ENCODE measurements at regions not wholly inside any gene's neighbourhood (a gene's known extent, or its start where the extent isn't known, plus 50 kb on each side); places are given as distances from the start of the nearest gene placed in this dataset.

GRCh38 chr1:209023790-209024189 lies 559.7 kb upstream of the CAMK1G start:
- H3K9me3 ChIP-seq = no peaks in the 10 kb centered on the region
- H3K27me3 ChIP-seq = no peaks in the 10 kb centered on the region
- H3K27ac ChIP-seq = peak overlapping the region in 2 of 4 donors; percentile 15 to 43
- DNase-seq = no peak
- H3K4me3 ChIP-seq = no peak overlapping the region
- TF ChIP-seq POLR2A (IDR thresholded peaks at IDR 0.05) (no peak), CTCF (IDR thresholded peaks at IDR 0.05) (no peak), EP300 (IDR thresholded peaks at IDR 0.05; ENCODE audit: low read depth) (no peak), POLR2AphosphoS5 (IDR thresholded peaks at IDR 0.05) (no peak)
- 66 to 72% methylated on average over 2 of the region's 2 CpGs for WGBS, 2 donors (ENCODE audit: low coverage in 1 of 2)
- in situ Hi-C loops (cut with MboI; ENCODE audit: low pct_ligation_motif_present in 1 of 4, low pct_unique_long_range_greater_than_20kb in 1 of 4, low sequenced_read_pairs in 3 of 4) = no loop called here
- intact Hi-C loops (cut with DNase I; ENCODE audit: low total_unique reads) = loop anchor here (10.0 kb wide), 1 partner anchor 1019 kb away; no protein-coding TSS in a partner anchor
- peaks cover 0 to 8% (median 3%) of the 10 kb centered on the region in 4 donors for H3K4me1 ChIP-seq
- H3K36me3 ChIP-seq = no peaks in the 10 kb centered on the region

- DNase-seq = no peak
- H3K9me3 ChIP-seq = no peaks in the 10 kb centered on the region
- in situ Hi-C loops (cut with MboI; ENCODE audit: low pct_ligation_motif_present in 1 of 4, low pct_unique_long_range_greater_than_20kb in 1 of 4, low sequenced_read_pairs in 3 of 4) = no loop called here
- H3K27me3 ChIP-seq = no peaks in the 10 kb centered on the region
- 88% methylated on average over 1 of the region's 1 CpG; no CpG with 5 or more reads in 1 of the 2 donors for WGBS, 2 donors (ENCODE audit: low coverage in 1 of 2)
- intact Hi-C loops (cut with DNase I; ENCODE audit: low total_unique reads) = loop anchor here (10.0 kb wide), 1 partner anchor 1025 kb away; no protein-coding TSS in a partner anchor
- H3K36me3 ChIP-seq = no peaks in the 10 kb centered on the region
- H3K4me3 ChIP-seq = no peak overlapping the region
- H3K27ac ChIP-seq = peak overlapping the region; percentile 19 to 69 (median 50)
- peaks cover 0 to 19% (median 6%) of the 10 kb centered on the region in 4 donors for H3K4me1 ChIP-seq
- TF ChIP-seq POLR2AphosphoS5 (IDR thresholded peaks at IDR 0.05) (no peak), CTCF (IDR thresholded peaks at IDR 0.05) (peak in 2 of 5 experiments; percentile 42 to 43), EP300 (IDR thresholded peaks at IDR 0.05; ENCODE audit: low read depth) (no peak), POLR2A (IDR thresholded peaks at IDR 0.05) (no peak)
Observed at GRCh38 chr1:209029737-209030136, 553.8 kb upstream of the CAMK1G start.

GRCh38 chr1:209030454-209031167 lies 552.9 kb upstream of the CAMK1G start:
- H3K9me3 ChIP-seq = no peaks in the 10 kb centered on the region
- peak overlapping the region; percentile 19 to 69 (median 50) for H3K27ac ChIP-seq
- no peak overlapping the region for H3K4me3 ChIP-seq
- TF ChIP-seq CTCF (IDR thresholded peaks at IDR 0.05) (peak in 1 of 5 experiments; percentile 25), POLR2AphosphoS5 (IDR thresholded peaks at IDR 0.05) (no peak)
- H3K27me3 ChIP-seq = no peaks in the 10 kb centered on the region
- intact Hi-C loops (cut with DNase I; ENCODE audit: low total_unique reads) (no loop called here), in situ Hi-C loops (cut with MboI; ENCODE audit: low pct_ligation_motif_present in 1 of 4, low pct_unique_long_range_greater_than_20kb in 1 of 4, low sequenced_read_pairs in 3 of 4) (no loop called here)
- peaks cover 0 to 19% (median 6%) of the 10 kb centered on the region in 4 donors for H3K4me1 ChIP-seq
- WGBS, 2 donors (ENCODE audit: low coverage in 1 of 2) = 26 to 50% methylated on average over 6 of the region's 6 CpGs
- no peaks in the 10 kb centered on the region for H3K36me3 ChIP-seq
- peak; percentile 66 for DNase-seq

- in situ Hi-C loops (cut with MboI; ENCODE audit: low pct_ligation_motif_present in 1 of 4, low pct_unique_long_range_greater_than_20kb in 1 of 4, low sequenced_read_pairs in 3 of 4) = no loop called here
- H3K27me3 ChIP-seq = no peaks in the 10 kb centered on the region
- no peak overlapping the region for H3K27ac ChIP-seq
- WGBS, 2 donors (ENCODE audit: low coverage in 1 of 2) = 82 to 89% methylated on average over 1 of the region's 1 CpG
- DNase-seq = no peak
- peaks cover 0 to 12% (median 2%) of the 10 kb centered on the region in 4 donors for H3K4me1 ChIP-seq
- intact Hi-C loops (cut with DNase I; ENCODE audit: low total_unique reads) = no loop called here
- no peak for TF ChIP-seq POLR2A (IDR thresholded peaks at IDR 0.05)
- TF ChIP-seq CTCF (IDR thresholded peaks at IDR 0.05) = no peak
- no peak for TF ChIP-seq POLR2AphosphoS5 (IDR thresholded peaks at IDR 0.05)
- TF ChIP-seq EP300 (IDR thresholded peaks at IDR 0.05; ENCODE audit: low read depth) = no peak
- no peak overlapping the region for H3K4me3 ChIP-seq
- no peaks in the 10 kb centered on the region for H3K9me3 ChIP-seq
- no peaks in the 10 kb centered on the region for H3K36me3 ChIP-seq
Observed at GRCh38 chr1:209037064-209037463, 546.5 kb upstream of the CAMK1G start.
